HG02571 (cell line): ENCODE measurements at regions not wholly inside any gene's neighbourhood (a gene's known extent, or its start where the extent isn't known, plus 50 kb on each side); places are given as distances from the start of the nearest gene placed in this dataset.

Source experiments
- ATAC-seq: cut with Tn5 transposase; IDR thresholded peaks from one replicate; pipeline ENCODE4 v1.9.1; 2021; ENCODE audit warnings: mild to moderate bottlenecking, moderate library complexity; ENCODE audit not compliant: unreplicated experiment

DNA sequence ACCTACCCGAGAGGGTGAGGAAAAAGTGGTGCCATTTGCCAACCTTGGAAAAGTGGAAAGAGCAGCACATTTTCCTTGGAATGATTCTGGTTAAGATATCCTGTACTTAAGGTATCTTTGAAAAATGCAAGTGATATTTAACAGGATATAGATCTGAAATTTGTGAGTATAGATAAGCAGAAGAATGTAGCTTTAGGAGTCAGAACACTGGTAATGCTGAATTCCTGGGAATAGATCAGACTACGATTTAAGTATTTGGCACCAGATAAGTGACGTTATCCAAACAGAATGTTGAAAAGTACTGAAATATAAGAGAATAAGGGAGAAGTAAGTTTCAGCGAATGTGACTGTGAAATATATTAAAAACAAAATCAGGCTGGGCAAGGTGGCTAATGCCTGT lies 210.1 kb downstream of the PCDH7 start:
- ATAC-seq: no peak

DNA sequence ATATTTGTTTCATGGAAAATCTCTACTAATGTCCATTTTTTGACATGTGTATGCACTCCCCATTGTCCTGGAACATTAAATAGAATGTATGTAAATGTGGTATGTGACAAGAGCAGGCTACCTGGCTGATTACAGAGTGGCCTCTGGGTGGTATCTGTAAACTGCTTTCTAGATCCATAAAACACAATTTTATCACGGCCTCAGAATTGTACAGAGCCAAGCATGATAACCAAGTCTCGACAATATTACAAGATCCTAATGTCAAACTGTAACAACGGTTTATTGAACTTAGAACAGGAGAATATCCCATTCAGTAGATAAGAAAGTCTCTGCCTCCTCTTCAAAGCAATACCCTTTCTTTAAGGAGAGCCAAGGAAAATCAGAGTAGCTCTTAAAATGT lies 212.4 kb downstream of the PCDH7 start:
- ATAC-seq: no peak

DNA sequence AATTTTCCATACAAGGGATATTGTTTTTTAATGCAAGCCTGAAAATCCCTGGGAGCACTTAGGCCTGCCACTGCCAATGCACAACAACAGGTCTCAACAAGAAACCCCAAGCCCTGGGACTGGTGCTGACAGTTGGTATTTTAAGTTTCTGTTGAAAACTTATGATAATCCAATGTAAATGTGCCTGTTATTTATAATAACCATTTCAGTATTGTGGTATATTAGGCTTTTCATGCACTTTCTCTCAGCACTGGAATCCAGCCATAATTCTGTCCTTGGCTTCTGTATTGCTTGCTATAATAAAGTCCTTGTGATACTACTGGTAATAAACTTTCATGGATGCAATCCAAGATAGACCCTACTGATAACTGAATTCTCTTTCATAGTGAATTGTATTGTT lies 218.9 kb downstream of the PCDH7 start:
- ATAC-seq: no peak

DNA sequence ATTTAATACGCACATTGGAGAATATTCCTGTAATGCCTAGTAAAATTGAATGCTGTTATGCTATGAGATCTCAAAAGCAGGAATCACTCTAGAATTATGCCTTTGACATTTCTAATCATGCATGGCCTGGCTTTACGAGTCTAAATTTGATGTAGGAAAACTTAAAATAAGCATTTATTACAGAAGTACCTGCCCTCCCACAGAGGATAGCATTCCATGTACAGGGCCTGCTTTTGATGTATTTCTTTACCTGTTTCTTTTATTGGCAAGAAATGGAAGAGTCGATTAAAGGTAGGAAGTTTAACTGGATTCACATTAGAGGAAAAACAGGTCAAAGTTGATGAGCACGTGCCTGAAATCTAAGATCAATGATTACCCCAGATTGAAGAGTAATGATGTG lies 219.5 kb downstream of the PCDH7 start:
- ATAC-seq: no peak

DNA sequence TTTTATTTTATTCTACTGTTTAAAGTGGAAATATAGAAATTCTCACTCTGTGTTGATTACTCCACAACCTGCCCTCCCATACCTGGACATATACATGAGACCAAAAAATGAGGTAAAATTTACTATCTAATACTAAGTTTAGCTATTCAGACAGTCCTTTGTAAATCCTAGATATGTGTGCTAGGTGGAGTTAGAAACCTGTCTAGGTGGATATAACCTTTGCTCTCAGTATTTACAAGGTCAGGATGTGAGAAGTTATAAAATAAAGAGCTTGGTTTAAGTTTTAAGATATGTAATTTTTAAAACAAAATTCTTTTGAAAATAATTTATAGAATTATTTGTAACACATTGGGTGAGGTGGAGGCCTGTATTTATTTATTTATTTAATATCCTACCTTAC lies 221.5 kb downstream of the PCDH7 start:
- no peak for ATAC-seq

DNA sequence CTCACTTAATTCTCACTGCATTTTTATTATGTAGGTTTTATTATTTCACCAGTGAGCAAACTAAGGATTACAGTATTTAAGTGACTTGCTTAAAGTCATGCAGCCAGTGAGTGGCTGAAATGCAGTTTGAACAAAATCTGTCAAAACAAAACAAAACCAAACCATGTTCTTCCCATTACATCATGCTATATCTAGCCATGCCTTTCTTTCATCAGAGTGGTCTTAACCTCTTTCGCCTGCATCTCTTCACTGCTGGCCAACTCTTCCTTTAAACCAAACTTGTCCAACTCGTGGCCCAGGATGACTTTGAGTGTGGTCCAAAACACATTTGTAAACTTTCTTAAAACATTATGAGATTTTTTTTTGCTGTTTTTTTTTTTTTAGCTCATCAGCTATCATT lies 223.2 kb downstream of the PCDH7 start:
- no peak for ATAC-seq

DNA sequence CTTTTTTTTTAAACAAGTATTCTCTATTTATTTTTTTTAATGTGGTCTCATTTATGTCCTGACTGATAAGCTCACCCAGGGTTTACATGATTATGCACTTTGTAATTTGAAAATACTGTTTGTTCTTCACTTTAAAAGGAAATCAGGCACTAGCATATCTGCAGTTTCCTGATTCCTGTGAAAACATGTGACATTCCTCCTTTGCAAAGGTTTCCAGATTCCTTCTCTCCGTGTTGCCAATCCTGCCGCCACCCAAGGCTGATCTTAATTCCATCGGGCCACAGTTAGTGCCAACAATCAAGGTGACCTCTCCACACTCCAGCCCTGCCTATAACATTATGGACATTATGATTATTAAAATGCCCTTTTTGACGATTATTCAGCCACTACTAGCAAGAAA lies 225.4 kb downstream of the PCDH7 start:
- no peak for ATAC-seq

DNA sequence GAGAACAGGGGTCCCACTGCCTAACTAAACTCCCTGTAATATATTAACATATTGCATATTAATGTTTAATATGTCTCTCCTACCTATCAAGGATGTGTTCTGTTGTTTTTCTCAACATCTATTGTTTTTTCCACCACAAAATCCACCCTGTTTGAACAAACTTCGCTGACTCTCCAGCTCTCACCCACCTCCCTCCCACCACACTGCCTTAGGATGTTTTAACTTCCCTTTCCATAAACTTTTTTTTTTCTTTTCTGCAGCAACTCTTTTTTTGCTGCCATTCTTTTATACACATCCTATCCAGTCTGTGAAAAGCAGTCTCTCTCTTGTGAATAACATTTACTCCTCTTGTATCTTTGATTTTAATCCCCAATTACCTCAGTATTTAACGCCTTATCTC lies 226.1 kb downstream of the PCDH7 start:
- no peak for ATAC-seq

DNA sequence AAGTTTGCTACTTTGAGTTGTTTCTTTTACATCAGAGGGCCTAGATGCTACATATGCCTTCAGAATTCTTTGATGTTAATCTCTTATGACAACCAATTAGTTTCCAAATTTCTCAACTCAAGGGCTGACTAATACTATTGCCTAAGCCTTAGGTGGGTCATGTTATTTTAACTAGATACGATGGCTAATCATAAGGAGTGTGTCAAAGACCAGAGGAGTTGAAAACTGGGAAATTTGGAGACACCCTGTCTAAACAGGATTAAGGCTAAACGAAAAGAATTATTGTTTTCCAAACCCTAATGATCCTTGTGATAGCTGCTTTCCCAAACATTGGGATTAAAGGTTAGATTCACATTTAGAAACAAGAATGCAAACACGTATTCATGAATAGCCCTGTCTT lies 228.5 kb downstream of the PCDH7 start:
- ATAC-seq: no peak

DNA sequence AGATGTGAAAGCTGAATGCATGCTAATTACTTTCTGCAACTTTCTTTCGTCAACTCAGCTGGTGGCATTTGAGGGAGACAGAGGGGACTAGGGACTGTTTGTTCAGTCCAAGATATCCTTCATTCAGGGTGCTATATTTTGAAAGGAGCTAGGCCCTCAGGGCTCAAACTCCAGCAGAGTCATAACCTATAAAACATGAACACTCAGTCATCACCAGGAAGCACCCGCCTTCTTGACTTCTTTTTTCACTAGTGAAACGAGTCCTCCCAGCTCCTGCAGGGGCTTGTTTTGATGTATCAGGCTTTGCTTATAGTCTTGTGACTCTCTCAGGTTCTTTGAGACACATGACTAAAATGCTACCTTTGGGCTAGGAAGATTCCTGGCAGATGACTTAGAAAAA lies 230.6 kb downstream of the PCDH7 start:
- ATAC-seq: no peak

DNA sequence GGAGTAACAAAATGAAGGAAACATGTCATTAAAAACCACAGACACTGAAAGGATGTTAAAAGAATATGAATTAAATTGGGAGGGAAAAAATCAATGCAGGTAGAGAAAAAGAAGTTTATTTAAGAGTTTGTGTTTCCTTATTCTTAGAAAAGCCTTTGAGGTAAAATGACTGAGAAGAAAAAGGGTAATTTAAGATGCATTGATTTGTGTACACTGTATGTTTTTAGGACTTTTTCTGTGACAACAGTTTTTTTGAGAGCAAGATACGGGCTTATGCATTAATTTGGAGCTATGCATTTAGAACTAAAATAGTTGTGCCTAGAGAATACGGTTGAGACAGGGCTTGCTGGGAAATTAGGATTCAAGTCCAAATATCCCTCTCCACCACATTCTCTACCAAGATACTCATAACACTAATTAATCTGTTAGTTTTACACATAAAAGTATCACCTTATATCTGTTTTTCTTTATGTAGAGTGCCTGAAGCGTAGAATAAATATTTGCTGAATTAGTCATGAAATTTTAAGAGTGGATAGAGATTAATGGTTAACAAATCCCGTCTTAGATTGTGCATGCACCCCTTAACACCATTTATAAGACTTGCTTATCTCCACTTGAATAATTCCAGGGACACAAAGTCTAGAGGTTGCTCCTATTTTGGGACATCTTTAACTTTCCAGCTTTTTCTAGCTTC lies 232.5 kb downstream of the PCDH7 start:
- ATAC-seq: no peak

DNA sequence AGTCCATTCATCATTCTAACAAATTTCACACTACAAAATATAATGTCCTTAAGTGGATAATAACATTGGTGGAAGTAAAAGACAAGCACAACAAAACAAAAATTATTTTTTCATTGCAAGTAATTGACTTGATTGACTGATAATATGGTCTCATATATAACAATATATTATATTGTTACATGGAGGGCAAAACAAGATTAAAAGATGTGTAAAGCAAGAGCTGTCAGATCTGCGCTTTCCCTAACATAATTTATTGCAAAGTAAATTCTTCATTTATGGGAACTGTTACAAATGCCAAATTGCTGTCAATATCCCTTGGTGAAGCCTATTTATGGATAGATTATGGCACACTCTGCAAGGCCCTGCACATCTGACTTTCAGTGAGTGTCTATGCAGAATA lies 233.6 kb downstream of the PCDH7 start:
- no peak for ATAC-seq

DNA sequence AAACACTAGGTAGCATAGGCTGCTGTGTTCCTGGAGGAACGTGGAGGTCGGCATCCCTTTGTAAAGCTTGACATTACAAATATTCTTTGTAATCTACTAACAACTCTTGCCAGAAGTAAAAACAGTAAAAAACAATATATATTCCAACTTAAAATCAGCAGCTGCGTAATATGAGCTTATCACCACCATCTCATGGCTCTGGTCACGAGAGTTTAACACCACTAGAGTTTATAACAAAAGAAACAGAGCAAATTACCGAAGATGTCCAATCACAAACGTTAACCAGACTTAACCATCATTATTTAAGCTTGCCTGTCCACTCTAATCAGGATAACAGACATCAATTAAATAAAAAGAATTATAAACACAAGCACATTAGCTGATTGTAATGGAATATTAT lies 236.7 kb downstream of the PCDH7 start:
- ATAC-seq: no peak

DNA sequence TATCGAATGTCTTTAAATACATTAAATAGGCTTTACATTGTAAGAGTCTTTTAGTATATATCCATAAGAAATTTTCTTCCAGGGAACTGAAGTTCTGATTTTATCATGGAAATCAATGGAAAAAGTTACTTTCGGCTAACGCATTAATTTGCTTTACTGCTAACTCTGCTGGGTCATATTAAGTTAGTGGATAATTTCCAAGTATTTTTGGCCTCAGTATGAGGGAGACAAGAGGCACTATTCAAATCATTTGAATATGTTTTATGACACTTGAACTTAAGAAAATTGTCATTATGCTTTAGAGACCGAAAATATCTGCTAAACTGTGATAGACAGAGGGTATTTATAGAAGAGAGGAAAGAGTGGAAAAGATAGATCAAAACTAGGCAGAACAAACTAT lies 237.5 kb downstream of the PCDH7 start:
- no peak for ATAC-seq

DNA sequence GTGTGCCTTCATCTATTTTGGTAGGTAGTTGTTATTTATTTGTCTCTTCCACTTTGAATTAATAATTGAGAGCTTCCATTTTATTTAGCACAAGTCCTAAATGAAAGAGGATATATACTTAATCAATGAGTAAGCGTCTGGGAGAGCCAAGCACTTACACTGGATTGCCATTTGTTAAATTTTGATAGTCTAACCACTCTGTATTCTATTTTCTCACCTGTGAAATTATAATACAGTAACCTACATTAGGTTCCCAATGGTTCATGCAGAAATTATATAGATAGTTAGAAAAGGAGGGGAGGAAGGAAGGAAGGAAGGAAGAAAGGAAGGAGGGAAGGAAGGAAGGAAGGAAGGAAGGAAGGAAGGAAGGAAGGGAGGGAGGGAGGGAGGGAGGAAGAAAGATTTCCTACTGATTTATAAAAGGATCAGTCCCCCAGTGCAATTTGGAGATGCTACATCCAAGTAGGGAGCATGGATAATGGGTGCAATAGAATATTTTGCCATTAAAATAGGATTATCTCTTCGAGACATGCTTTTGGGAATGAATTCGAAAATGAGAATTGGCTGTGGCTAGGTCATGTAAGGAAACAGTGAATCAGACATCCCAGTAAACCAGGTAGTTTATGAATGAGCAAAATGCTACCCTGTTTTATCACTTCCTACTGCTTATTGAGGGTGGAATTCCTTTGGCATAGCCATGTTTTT lies 239.8 kb downstream of the PCDH7 start:
- ATAC-seq: no peak

DNA sequence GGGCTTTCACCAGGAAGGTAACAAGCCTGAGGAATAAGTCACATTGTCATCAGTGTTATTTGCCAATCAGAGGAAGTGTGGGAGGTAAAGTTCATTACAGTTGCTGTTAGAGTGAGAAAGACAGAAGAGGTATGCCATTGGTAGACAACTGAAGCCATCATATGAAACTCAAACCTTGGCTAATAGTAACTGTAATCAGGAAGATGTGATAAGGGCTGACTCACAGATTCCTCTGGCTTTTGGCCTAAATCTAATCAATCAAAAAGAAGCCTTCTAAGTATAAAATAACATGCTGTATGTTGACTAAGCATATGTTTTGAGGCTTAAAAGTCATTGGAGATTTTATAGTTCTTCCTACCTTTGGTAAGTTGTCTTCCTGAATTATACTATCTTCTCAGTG lies 242.8 kb downstream of the PCDH7 start:
- no peak for ATAC-seq

DNA sequence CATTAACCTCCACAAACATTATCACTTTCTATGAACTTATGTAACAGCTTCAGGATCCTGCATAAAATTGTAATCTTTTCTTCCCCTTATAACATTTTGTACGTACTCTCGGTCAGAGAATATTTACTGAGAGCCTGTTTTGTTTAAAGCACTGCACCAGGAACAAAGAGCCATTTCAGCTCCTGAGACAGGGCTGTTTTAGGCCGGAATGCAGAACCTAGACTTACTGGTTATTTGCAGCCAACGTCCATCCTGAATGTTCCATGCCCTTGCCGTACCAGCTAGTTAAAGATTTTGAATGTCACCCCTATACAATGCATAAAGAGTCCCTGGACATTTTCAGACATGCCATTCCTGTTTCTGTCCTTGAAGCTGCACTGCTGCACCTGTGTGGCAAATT lies 248.8 kb downstream of the PCDH7 start:
- no peak for ATAC-seq

DNA sequence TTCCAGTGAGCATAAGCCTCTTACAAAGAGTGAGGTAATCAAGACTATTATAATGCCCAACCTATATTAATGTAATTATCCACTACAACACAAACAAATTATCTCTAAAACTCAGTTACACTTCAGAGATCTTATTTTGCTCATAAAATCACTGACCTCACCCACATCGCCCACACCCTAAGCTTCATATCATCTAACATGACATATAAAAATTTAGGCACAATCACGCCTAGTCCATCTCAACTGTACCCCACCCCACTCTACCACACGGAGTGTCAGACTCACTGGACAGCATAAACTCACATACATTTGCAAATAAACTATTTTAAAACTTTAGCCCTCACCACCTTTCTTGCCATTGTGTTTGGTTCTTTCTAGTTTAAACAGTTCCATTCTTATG lies 252.4 kb downstream of the PCDH7 start:
- no peak for ATAC-seq

DNA sequence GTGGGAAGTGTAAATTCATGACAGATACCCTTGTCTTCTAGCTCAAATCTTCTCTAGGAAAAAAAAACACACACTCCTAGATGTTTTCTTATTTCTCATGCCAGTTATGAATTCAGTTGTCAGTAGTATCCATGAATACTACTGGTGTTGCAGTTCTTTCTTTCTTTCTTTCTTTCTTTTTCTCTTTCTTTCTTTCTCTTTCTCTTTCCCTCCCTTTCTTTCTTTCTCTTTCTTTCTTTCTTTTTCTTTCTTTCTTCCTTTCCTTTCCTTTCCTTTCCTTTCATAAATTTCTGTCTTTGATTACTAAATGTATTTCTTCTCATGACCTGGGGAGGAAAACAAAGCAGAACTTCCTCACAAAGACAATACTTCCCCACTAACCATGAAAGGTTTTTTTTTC lies 253.8 kb downstream of the PCDH7 start:
- ATAC-seq: no peak

DNA sequence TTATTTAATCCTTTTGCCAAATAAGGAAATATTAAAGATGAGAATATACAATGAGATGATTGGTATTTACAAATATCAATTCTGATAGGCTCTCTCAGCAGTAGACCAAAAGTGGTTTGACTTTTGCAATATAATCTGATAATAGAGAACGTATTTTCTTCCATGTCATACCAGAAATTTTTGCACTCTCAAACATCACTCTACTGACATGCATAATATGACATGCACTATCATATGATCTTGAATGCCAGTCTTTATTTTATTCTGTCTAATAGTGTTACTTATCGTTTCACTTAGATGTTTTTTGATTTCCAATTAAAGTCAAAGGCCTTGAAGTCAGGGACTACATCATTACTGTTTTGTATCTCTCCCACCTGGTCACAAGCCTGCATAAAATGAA lies 259.2 kb downstream of the PCDH7 start:
- ATAC-seq: no peak

DNA sequence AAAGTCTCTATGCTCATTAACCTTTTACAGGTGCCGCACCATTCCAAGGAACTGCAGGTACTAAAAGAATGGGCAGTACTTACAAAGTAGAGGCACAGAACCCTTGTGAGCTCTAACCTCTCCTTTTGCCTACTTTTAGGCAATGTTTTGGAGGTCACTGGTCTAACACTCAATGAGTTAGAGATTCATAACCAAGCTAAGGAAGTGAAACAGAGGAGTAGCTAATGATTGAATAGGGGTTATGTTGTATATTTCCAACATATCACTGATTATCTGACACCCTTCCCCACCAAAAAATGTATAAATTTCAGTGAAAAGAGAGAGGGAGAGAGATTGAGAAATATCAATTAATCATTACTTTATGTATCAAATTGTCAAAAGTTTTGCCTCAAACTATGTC lies 269.3 kb downstream of the PCDH7 start:
- ATAC-seq: no peak

DNA sequence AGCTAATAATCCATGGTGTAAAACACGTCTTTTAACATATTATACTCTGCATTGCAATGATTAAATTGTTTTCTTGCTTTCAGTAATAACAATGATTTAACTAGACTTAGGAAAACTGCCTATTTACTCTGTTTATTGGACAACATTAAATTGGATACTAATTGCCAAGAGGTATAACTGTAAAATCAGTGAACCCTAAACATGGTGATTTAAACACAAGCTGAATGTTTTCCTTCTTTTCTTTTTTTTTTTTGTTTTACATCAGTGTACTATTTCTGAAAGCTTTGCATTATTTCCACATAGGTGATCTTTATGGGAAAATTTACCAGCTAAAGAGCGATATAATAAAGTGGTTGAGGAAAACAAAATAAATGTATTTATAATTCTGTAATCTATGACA lies 276.7 kb downstream of the PCDH7 start:
- no peak for ATAC-seq

DNA sequence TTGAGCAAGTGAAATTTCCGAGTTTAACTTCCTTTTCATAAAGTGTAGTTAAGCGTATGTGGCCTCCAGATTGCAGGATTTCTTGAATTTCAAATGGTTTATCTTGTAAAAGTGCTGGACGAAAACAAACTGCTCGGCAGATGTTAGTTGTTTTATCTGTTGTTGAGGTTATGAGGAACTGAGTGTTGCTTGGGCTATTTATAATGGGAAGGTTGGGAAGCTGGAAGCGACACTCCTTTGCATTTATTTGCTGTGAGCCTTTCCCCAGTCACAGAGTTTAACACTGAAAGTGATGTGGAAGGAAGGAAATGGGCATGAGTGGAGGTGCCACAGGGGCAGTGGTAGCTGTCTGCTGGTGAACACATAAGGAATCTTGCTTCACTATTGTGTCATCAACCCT lies 284.9 kb downstream of the PCDH7 start:
- ATAC-seq: no peak
